ENCODE measurements at regions not wholly inside any gene's neighbourhood (a gene's known extent, or its start where the extent isn't known, plus 50 kb on each side); places are given as distances from the start of the nearest gene placed in this dataset.

GRCh38 chr16:9567666-9568065 is 476.2 kb downstream of the HAPSTR1 start:
- TF ChIP-seq CTCF (IDR thresholded peaks at IDR 0.05), result no peak
- TF ChIP-seq POLR2A (IDR thresholded peaks at IDR 0.05), result no peak

Data from body of pancreas (tissue), 4 donors.